Glutamatergic neuron (in vitro differentiated cells): ENCODE measurements at regions not wholly inside any gene's neighbourhood (a gene's known extent, or its start where the extent isn't known, plus 50 kb on each side); places are given as distances from the start of the nearest gene placed in this dataset.

Source experiments
- DNase-seq: peaks from one replicate; pipeline ENCODE4 v3.0.0; 2022
- H3K27ac Mint-ChIP-seq: one replicate; pipeline ENCODE4 v1.8.0; 2020; ENCODE audit warnings: mild to moderate bottlenecking, mixed read lengths, inconsistent platforms; ENCODE audit not compliant: unreplicated experiment
- H3K27me3 Mint-ChIP-seq: one replicate; pipeline ENCODE4 v1.8.0; 2020; ENCODE audit warnings: mild to moderate bottlenecking, moderate library complexity, mixed read lengths, inconsistent platforms; ENCODE audit not compliant: unreplicated experiment
- H3K36me3 Mint-ChIP-seq: one replicate; pipeline ENCODE4 v1.8.0; 2020; ENCODE audit warnings: mild to moderate bottlenecking, mixed read lengths, inconsistent platforms; ENCODE audit not compliant: unreplicated experiment
- H3K4me1 Mint-ChIP-seq: one replicate; pipeline ENCODE4 v1.8.0; 2020; ENCODE audit warnings: mild to moderate bottlenecking, low read depth, mixed read lengths, inconsistent platforms; ENCODE audit not compliant: unreplicated experiment
- H3K4me3 Mint-ChIP-seq: one replicate; pipeline ENCODE4 v1.8.0; 2020; ENCODE audit warnings: mild to moderate bottlenecking, mixed read lengths, inconsistent platforms; ENCODE audit not compliant: unreplicated experiment
- H3K9me3 Mint-ChIP-seq: one replicate; pipeline ENCODE4 v1.8.0; 2020; ENCODE audit warnings: mild to moderate bottlenecking, moderate library complexity, mixed read lengths, inconsistent platforms; ENCODE audit not compliant: unreplicated experiment
- CTCF ChIP-seq: fragments of 200-600 bp; sonication (generic); IDR thresholded peaks from one replicate; pipeline ENCODE4 v1.5.0; 2021; ENCODE audit not compliant: partially characterized antibody, unreplicated experiment

- H3K9me3 Mint-ChIP-seq, result no peaks in the 10 kb centered on the region
These were observed 127.8 kb upstream of the CDK6 start for GRCh38 chr7:92964141-92964540.

GRCh38 chr7:92963566-92963965 lies 127.2 kb upstream of the CDK6 start:
- TF ChIP-seq CTCF, result no peak

More at GRCh38 chr7:92964141-92964540, 127.8 kb upstream of the CDK6 start:
- no peak for TF ChIP-seq CTCF
- Mint-ChIP-seq H3K27ac (no peak overlapping the region), H3K27me3 (peaks cover 3% of the 10 kb centered on the region), H3K4me1 (no peaks in the 10 kb centered on the region), H3K4me3 (no peak overlapping the region), H3K36me3 (peaks cover 4% of the 10 kb centered on the region)
- no peak for DNase-seq

GRCh38 chr7:92961961-92962360 lies 125.6 kb upstream of the CDK6 start:
- TF ChIP-seq CTCF, result no peak
- H3K9me3 Mint-ChIP-seq, result no peaks in the 10 kb centered on the region
- DNase-seq, result no peak
- no peak overlapping the region for H3K4me3 Mint-ChIP-seq
- peaks cover 3% of the 10 kb centered on the region for H3K27me3 Mint-ChIP-seq
- peaks cover 4% of the 10 kb centered on the region for H3K36me3 Mint-ChIP-seq
- no peak overlapping the region for H3K27ac Mint-ChIP-seq
- no peaks in the 10 kb centered on the region for H3K4me1 Mint-ChIP-seq

More at GRCh38 chr7:92963566-92963965, 127.2 kb upstream of the CDK6 start:
- H3K9me3 Mint-ChIP-seq, result no peaks in the 10 kb centered on the region
- H3K36me3 Mint-ChIP-seq, result peaks cover 4% of the 10 kb centered on the region
- H3K27ac Mint-ChIP-seq, result no peak overlapping the region
- no peak for DNase-seq
- no peak overlapping the region for H3K4me3 Mint-ChIP-seq
- peaks cover 3% of the 10 kb centered on the region for H3K27me3 Mint-ChIP-seq
- H3K4me1 Mint-ChIP-seq, result no peaks in the 10 kb centered on the region

GRCh38 chr7:92956575-92956974 lies 120.2 kb upstream of the CDK6 start:
- Mint-ChIP-seq H3K9me3 (no peaks in the 10 kb centered on the region), H3K4me3 (no peak overlapping the region), H3K27me3 (peaks cover 3% of the 10 kb centered on the region), H3K4me1 (no peaks in the 10 kb centered on the region), H3K36me3 (peaks cover 12% of the 10 kb centered on the region), H3K27ac (no peak overlapping the region)
- TF ChIP-seq CTCF, result no peak
- no peak for DNase-seq

GRCh38 chr7:92955081-92955480 lies 118.7 kb upstream of the CDK6 start:
- Mint-ChIP-seq H3K36me3 (peaks cover 12% of the 10 kb centered on the region), H3K4me3 (no peak overlapping the region), H3K4me1 (no peaks in the 10 kb centered on the region), H3K27me3 (peaks cover 3% of the 10 kb centered on the region), H3K27ac (no peak overlapping the region), H3K9me3 (no peaks in the 10 kb centered on the region)
- DNase-seq, result no peak
- TF ChIP-seq CTCF, result no peak
